Muscle of leg (tissue), 3 donors: ENCODE measurements at regions not wholly inside any gene's neighbourhood (a gene's known extent, or its start where the extent isn't known, plus 50 kb on each side); places are given as distances from the start of the nearest gene placed in this dataset.

Experiments
- DNase-seq: peaks from one replicate; pipeline ENCODE4 v3.0.0; 2013
- H3K27ac ChIP-seq: one replicate; pipeline ENCODE4 v1.5.1; 2013; ENCODE audit warnings: mild to moderate bottlenecking, low read length, control low read depth
- H3K27me3 ChIP-seq: one replicate; pipeline ENCODE4 v1.6.1; 2013; ENCODE audit warnings: low read length; ENCODE audit not compliant: control insufficient read depth, insufficient read depth
- H3K36me3 ChIP-seq: one replicate; pipeline ENCODE4 v1.6.1; 2013; ENCODE audit warnings: low read length; ENCODE audit not compliant: control insufficient read depth, insufficient read depth
- H3K4me1 ChIP-seq: one replicate; pipeline ENCODE4 v1.6.1; 2013; ENCODE audit warnings: low read length; ENCODE audit not compliant: control insufficient read depth, insufficient read depth
- H3K4me3 ChIP-seq: one replicate; pipeline ENCODE4 v1.5.1; 2013; ENCODE audit warnings: low read length, control low read depth
- H3K9me3 ChIP-seq: replicated peaks from 2 replicates; pipeline ENCODE4 v1.6.1; 2013; ENCODE audit warnings: low read depth, low read length; ENCODE audit not compliant: control insufficient read depth
- WGBS: methylation state at CpG from one replicate; pipeline ENCODE4 v1.1.5; 2013; ENCODE audit warnings: missing lambda C conversion rate; ENCODE audit not compliant: insufficient coverage; 5-methylcytosine and 5-hydroxymethylcytosine counted together

GRCh38 chr3:140809316-140809715, 131.5 kb downstream of the TRIM42 start:
- 75% methylated on average over 2 of the region's 2 CpGs for WGBS
- Histone ChIP-seq H3K4me3 (no peak overlapping the region), H3K9me3 (peaks cover under 1% of the 10 kb centered on the region), H3K4me1 (peaks cover 8% of the 10 kb centered on the region), H3K27me3 (no peaks in the 10 kb centered on the region), H3K27ac (peak overlapping the region; percentile 29), H3K36me3 (no peaks in the 10 kb centered on the region)
- peak; percentile 6 for DNase-seq

- Histone ChIP-seq H3K4me3 (no peak overlapping the region), H3K9me3 (peaks cover 2% of the 10 kb centered on the region), H3K27ac (no peak overlapping the region), H3K4me1 (no peaks in the 10 kb centered on the region), H3K27me3 (no peaks in the 10 kb centered on the region), H3K36me3 (no peaks in the 10 kb centered on the region)
- 65% methylated on average over 2 of the region's 6 CpGs for WGBS
- no peak for DNase-seq
Measured at GRCh38 chr3:140816372-140817195, 125.1 kb upstream of the SLC25A36 start.

GRCh38 chr3:140821493-140821892, 120.1 kb upstream of the SLC25A36 start:
- H3K4me1 ChIP-seq: peaks cover 6% of the 10 kb centered on the region
- no peak overlapping the region for H3K27ac ChIP-seq
- no CpG with 5 or more reads among the region's 2 CpGs for WGBS
- H3K4me3 ChIP-seq: no peak overlapping the region
- H3K36me3 ChIP-seq: no peaks in the 10 kb centered on the region
- H3K9me3 ChIP-seq: no peaks in the 10 kb centered on the region
- DNase-seq: no peak
- no peaks in the 10 kb centered on the region for H3K27me3 ChIP-seq

GRCh38 chr3:140822401-140823047, 119.1 kb upstream of the SLC25A36 start:
- H3K4me3 ChIP-seq: no peak overlapping the region
- H3K27me3 ChIP-seq: no peaks in the 10 kb centered on the region
- no peaks in the 10 kb centered on the region for H3K36me3 ChIP-seq
- H3K27ac ChIP-seq: peak overlapping the region; percentile 20
- no peak for DNase-seq
- H3K4me1 ChIP-seq: peaks cover 6% of the 10 kb centered on the region
- WGBS: 45% methylated on average over 2 of the region's 3 CpGs
- no peaks in the 10 kb centered on the region for H3K9me3 ChIP-seq

GRCh38 chr3:140823106-140823505, 118.5 kb upstream of the SLC25A36 start:
- no peak for DNase-seq
- H3K4me1 ChIP-seq: peaks cover 6% of the 10 kb centered on the region
- H3K4me3 ChIP-seq: no peak overlapping the region
- H3K9me3 ChIP-seq: no peaks in the 10 kb centered on the region
- 89% methylated on average over 1 of the region's 1 CpG for WGBS
- H3K27ac ChIP-seq: no peak overlapping the region
- no peaks in the 10 kb centered on the region for H3K36me3 ChIP-seq
- no peaks in the 10 kb centered on the region for H3K27me3 ChIP-seq

- WGBS: 69% methylated on average over 1 of the region's 1 CpG
- no peak for DNase-seq
Measured at GRCh38 chr3:140827894-140828293, 113.7 kb upstream of the SLC25A36 start.

GRCh38 chr3:140828585-140828984, 113.1 kb upstream of the SLC25A36 start:
- Histone ChIP-seq H3K4me3 (no peak overlapping the region), H3K36me3 (no peaks in the 10 kb centered on the region), H3K27ac (no peak overlapping the region), H3K9me3 (no peaks in the 10 kb centered on the region), H3K27me3 (no peaks in the 10 kb centered on the region), H3K4me1 (no peaks in the 10 kb centered on the region)
- DNase-seq: no peak
- WGBS: 92% methylated on average over 1 of the region's 1 CpG

More at GRCh38 chr3:140827894-140828293, 113.7 kb upstream of the SLC25A36 start:
- Histone ChIP-seq H3K4me1 (no peaks in the 10 kb centered on the region), H3K9me3 (no peaks in the 10 kb centered on the region), H3K36me3 (no peaks in the 10 kb centered on the region), H3K4me3 (no peak overlapping the region), H3K27me3 (no peaks in the 10 kb centered on the region), H3K27ac (no peak overlapping the region)

- Histone ChIP-seq H3K27ac (no peak overlapping the region), H3K4me1 (no peaks in the 10 kb centered on the region), H3K4me3 (no peak overlapping the region), H3K9me3 (no peaks in the 10 kb centered on the region), H3K36me3 (no peaks in the 10 kb centered on the region), H3K27me3 (peaks cover 4% of the 10 kb centered on the region)
- no peak for DNase-seq
- WGBS: no CpG with 5 or more reads among the region's 1 CpG
Measured at GRCh38 chr3:140829796-140830195, 111.8 kb upstream of the SLC25A36 start.

- DNase-seq: no peak
- Histone ChIP-seq H3K27ac (no peak overlapping the region), H3K9me3 (no peaks in the 10 kb centered on the region), H3K4me1 (no peaks in the 10 kb centered on the region), H3K27me3 (peaks cover 4% of the 10 kb centered on the region), H3K4me3 (no peak overlapping the region), H3K36me3 (no peaks in the 10 kb centered on the region)
- WGBS: no CpG with 5 or more reads among the region's 1 CpG
Measured at GRCh38 chr3:140830391-140830790, 111.2 kb upstream of the SLC25A36 start.

- no peak for DNase-seq
- Histone ChIP-seq H3K27me3 (peaks cover 4% of the 10 kb centered on the region), H3K9me3 (no peaks in the 10 kb centered on the region), H3K4me1 (no peaks in the 10 kb centered on the region), H3K36me3 (no peaks in the 10 kb centered on the region), H3K4me3 (no peak overlapping the region), H3K27ac (no peak overlapping the region)
- WGBS: 81% methylated on average over 3 of the region's 3 CpGs
Measured at GRCh38 chr3:140832883-140833282, 108.8 kb upstream of the SLC25A36 start.
